Esophagus muscularis mucosa (tissue), 3 donors: ENCODE measurements at regions not wholly inside any gene's neighbourhood (a gene's known extent, or its start where the extent isn't known, plus 50 kb on each side); places are given as distances from the start of the nearest gene placed in this dataset.

Experiments
- CTCF ChIP-seq, 3 experiments: fragments of 200-600 bp in 2 of 3; fragments of 450-650 bp in 1 of 3; sonication (generic) in 2 of 3; IDR thresholded peaks; one replicate each; pipeline ENCODE4 v1.5.1; 2017 to 2019; ENCODE audit warnings: antibody characterized with exemption in 3 of 3, mild to moderate bottlenecking in 2 of 3, moderate library complexity in 1 of 3
- EP300 ChIP-seq: sonication (generic); formaldehyde crosslinking; IDR thresholded peaks from one replicate; pipeline ENCODE4 v1.6.1; 2017; ENCODE audit warnings: antibody characterized with exemption

GRCh38 chr13:86445206-86445605 is 646.0 kb upstream of the SLITRK6 start:
- no peak for TF ChIP-seq CTCF (IDR thresholded peaks at IDR 0.05)
- no peak for TF ChIP-seq EP300
